GM18520 (cell line): ENCODE measurements at regions not wholly inside any gene's neighbourhood (a gene's known extent, or its start where the extent isn't known, plus 50 kb on each side); places are given as distances from the start of the nearest gene placed in this dataset.
"Not testable (repeated sequence)": the region's sequence is repeated elsewhere in the genome, so short reads cannot be mapped to it uniquely, and the experiment has no call there.

Source experiments
- ATAC-seq: cut with Tn5 transposase; IDR thresholded peaks from one replicate; pipeline ENCODE4 v1.9.1; 2021; ENCODE audit not compliant: unreplicated experiment

GRCh38 chr18:62442391-62442790 lies 80.4 kb upstream of the ZCCHC2 start:
- ATAC-seq, result no peak

DNA sequence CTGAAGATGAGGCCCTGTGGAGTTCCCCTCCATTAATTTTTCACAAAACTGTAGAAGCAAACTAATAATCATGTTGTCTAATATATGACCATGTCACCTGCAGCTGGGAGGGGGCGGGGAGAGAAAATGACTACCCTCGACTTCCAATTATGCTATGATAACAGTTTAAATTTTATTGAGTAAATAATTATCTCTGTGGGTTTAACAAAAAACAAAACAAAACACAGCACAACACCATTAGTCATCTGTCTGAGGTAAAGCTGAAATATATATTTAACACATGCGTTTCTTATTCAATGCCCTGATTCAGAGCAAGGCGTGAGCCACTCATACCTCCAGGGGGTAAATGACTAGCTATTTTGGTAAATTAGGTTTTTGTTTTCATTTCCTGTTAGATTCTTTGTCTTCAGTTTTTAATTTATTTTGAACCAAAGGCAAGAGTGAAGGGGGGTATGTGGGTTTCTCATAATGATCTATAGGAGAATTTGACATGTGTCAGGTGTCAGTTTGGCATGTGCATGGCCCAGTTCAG lies 77.4 kb upstream of the ZCCHC2 start:
- peak; percentile 77 for ATAC-seq

- no peak for ATAC-seq
These were observed 76.3 kb upstream of the ZCCHC2 start for GRCh38 chr18:62446511-62446910.

- ATAC-seq, result no peak
These were observed 75.2 kb upstream of the ZCCHC2 start for GRCh38 chr18:62447652-62448051.

DNA sequence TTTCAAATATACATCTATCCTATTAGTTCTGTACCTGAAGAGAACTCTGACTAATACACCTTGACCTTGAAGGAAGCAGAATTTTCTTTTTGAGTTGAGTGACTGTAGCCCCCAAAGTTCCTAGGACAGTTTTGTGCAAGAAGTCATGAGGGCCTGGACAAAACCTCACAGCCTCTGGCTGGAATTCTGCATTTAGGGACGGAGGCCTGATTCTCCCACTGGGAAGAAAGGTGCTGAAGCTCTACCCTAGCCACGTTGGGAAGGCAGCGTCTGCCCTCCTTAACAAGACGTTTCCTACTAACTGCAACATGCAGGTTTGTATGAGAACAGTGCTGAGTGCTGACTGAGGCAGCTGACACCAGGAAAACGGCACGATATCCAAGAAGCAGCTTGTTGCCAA lies 74.4 kb upstream of the ZCCHC2 start:
- ATAC-seq, result no peak

DNA sequence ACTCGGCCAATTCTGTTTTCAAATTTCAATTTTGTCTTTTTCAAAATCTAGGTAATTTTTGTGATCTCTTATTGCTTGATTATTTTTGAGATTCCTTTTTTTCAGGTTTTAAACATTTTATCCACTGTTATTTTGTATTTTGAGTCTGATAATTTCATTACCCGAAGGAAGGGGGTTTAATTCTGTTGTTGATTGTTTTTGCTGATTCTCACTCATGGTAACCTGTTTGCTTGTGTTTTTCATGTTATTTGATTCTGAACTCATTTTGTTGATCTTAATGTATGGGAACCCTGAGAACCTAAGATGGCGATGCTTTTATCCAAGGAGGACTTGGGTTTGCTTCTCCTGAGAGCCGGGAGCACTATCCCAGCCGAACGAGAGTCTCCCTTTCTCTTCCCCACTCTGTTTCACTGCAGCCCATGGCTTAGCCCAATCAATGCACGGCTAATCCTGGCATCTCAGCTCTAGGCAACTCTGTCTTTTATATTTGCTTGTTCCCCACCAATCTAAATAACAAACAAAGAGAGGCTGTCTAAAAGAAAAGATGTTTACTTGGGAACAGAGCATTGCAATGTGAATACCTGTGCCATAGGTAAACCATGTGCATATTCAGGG lies 73.2 kb upstream of the ZCCHC2 start:
- no peak for ATAC-seq

- no peak for ATAC-seq
These were observed 72.7 kb upstream of the ZCCHC2 start for GRCh38 chr18:62450175-62450545.

DNA sequence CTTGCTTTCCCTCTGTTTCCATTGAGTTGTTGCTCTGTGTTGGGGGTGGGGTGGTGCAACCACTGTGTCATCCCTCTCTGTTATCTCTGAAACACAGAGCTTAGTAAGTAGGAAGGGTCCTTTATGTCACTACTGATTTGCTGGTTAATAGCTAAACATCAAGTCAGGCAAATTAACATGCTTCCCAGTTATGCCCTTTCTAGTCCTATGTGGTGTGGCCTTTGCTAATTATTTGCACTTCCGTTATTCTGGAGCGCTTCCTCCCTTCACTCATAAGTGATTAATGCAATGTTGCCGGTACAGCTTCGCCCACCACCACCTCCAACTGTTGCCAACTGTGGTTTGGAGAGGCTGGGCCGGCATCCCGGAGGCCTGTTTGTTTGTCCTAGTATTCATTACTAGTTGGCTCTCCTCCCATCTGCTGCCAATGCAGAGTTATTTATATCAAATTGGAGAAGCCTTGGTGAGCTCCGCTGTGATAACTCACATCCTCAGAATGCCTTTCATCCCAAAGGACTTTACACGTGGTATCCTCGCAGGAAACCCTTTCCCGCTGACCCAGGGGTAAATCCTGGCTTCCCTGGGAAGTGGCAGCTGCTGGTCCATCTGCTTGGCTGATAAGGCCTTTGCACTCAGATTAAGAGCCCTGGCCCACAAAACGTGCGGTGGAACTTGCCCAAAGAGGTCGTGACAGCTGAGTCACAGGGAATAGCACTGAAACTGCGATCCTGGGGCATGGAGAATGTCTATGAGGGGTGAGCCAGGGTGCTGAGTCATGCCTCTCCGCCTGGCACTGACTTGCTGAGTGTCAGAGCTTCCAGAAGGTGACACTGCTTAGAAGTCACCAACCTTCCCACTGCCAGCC lies 72.0 kb upstream of the ZCCHC2 start:
- no peak for ATAC-seq

DNA sequence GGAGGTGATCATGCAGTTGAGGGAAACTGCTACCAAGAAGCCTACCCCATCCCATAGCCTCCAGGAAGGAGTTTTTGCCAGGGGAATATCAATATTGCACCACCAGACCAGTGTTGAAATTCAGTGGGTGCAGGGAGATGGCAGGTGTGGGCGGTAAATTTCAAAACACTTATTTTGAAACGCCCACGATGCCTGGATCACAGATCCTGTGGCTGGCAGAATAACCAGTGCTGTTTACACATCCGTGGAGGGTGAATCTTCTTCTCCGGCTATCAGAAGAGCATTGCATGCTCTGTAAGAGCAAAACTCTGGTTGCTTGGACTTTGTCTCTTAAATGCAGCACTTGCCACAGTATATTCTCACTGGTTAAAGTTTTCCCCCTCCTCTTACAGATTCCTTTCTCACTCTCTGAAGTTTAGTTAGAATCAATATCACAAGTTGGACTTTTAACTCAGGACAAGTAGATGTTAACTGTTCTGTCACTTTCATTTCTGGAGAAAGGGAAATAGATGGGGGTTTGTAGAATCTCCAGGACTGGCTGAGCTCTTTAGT lies 70.5 kb upstream of the ZCCHC2 start:
- ATAC-seq, result no peak

- peak; percentile 68 for ATAC-seq
These were observed 69.0 kb upstream of the ZCCHC2 start for GRCh38 chr18:62453864-62454263.

DNA sequence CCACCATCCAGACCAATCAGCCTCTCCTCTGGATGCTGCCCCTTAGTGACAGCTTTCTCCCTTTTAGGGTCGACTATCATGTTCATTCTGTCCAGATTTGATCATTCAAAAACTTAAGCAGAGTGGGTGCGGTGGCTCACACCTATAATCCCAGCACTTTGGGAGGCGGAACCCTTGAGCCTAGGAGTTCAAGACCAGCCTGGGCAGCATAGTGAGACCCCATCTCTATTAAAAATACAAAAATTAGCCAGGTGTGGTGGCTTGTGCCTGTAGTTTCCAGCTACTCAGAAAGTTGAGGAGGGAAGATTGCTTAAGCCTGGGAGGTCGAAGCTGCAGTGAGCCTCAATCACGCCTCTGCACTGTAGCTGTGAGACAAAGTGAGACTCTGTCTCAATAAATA lies 68.3 kb upstream of the ZCCHC2 start:
- no peak for ATAC-seq

- ATAC-seq, result no peak
These were observed 67.6 kb upstream of the ZCCHC2 start for GRCh38 chr18:62455222-62455621.

- ATAC-seq, result no peak
These were observed 64.9 kb upstream of the ZCCHC2 start for GRCh38 chr18:62457877-62458276.

GRCh38 chr18:62458346-62458745 lies 64.5 kb upstream of the ZCCHC2 start:
- no peak for ATAC-seq

DNA sequence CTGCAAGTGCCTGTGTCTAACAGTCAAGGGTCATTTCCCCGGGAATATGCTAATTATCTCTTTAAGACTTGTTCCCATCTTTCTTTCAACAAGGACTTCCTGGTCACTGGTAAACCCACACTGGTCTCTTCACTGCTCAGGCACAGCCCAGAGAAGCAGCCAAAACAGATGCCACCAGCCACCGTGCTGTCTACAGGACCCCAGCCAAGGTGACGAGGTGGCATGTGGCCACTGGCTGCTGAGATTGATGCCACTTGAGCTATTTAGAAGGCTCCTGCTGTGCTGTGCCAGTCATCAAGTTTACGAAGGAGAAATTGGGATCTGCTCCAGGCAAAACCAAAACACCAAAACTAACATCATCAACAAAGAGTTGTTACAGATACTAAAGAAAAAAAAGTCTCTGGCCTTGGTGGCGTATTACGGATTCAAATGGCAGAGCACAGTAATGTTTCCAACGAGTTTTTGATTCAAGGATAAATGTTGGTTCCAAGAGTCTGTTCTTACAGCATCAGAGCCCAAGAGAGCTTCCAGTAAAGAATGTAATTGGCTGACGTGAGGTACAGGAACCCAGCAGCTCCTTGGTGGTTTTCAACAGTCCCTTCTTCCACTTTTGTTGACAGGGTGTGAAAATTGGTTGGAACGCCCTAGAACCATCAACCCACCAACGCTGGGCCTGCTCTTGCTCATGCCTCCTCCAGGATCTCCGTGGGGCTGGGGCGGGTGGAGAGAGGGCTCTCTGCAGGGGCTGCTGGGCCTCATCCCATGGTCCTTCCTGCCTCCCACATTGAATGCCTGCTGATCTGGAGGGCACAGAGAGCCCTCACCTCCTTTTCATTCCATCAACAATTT lies 63.7 kb upstream of the ZCCHC2 start:
- ATAC-seq, result no peak

GRCh38 chr18:62460851-62461300 lies 61.9 kb upstream of the ZCCHC2 start:
- no peak for ATAC-seq

GRCh38 chr18:62461591-62461990 lies 61.2 kb upstream of the ZCCHC2 start:
- ATAC-seq, result no peak

GRCh38 chr18:62464266-62464665 lies 58.6 kb upstream of the ZCCHC2 start:
- no peak for ATAC-seq

GRCh38 chr18:62469131-62469530 lies 53.7 kb upstream of the ZCCHC2 start:
- not testable (repeated sequence) for ATAC-seq
